A549 (cell line): ENCODE measurements at regions not wholly inside any gene's neighbourhood (a gene's known extent, or its start where the extent isn't known, plus 50 kb on each side); places are given as distances from the start of the nearest gene placed in this dataset.

ENCODE experiments used
- POLR2A ChIP-seq: IDR thresholded peaks from 2 replicates; pipeline ENCODE4 v1.6.1; 2012; ENCODE audit warnings: mild to moderate bottlenecking, low read length
- USF2 ChIP-seq: fragments of 450-650 bp; IDR thresholded peaks from 2 replicates; pipeline ENCODE4 v1.6.1; 2014; ENCODE audit warnings: antibody characterized with exemption

GRCh38 chr4:138935135-138935807 lies 80.3 kb upstream of the NOCT start:
- no peak for TF ChIP-seq USF2
- no peak for TF ChIP-seq POLR2A
